ENCODE measurements at regions not wholly inside any gene's neighbourhood (a gene's known extent, or its start where the extent isn't known, plus 50 kb on each side); places are given as distances from the start of the nearest gene placed in this dataset.
"Not testable (repeated sequence)": the region's sequence is repeated elsewhere in the genome, so short reads cannot be mapped to it uniquely, and the experiment has no call there.

DNA sequence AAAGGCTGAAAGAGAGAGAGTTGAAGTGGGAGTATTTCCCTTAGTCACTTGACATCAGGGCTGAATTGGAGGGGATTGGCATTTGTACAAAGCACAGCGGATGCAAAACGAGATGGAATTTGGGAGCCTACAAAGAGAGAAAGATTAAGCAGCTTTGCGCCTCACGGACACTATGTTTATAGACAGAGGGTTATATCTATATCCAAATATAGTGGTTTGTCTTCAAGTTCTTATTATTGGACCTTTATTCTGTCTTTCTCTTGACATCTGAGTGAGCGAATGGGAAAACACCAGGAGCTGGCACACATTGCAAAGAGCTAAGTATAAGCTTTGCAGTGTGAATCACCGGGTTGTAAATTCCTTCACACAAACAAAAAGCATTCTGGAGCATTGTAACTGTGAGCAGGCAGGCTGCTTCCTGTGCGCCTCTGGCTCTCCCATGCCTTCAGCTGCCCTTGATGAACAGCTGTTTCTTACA lies 500.2 kb downstream of the STIM2 start:
- DNase-seq (ENCODE audit: low spot score): no peak

DNA sequence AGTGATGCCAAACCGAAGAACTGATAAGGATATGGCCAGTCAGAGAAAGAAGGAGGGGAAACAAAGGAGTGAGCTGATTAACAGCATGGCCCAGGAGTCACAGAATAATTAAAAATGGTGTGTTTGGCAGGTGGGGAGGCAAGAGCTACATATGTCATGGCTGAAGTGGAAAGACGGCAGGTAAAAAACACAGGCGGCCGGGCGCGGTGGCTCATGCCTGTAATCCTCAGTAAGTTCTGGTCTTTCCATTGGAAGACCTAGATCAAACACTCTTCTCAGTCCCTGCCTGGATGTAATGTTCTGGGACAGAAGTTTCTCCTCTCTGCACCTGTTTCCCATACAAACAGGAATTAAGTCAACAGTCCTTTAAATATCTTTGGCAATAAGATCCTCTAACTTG lies 503.9 kb downstream of the STIM2 start:
- no peak for DNase-seq (ENCODE audit: low spot score)

DNA sequence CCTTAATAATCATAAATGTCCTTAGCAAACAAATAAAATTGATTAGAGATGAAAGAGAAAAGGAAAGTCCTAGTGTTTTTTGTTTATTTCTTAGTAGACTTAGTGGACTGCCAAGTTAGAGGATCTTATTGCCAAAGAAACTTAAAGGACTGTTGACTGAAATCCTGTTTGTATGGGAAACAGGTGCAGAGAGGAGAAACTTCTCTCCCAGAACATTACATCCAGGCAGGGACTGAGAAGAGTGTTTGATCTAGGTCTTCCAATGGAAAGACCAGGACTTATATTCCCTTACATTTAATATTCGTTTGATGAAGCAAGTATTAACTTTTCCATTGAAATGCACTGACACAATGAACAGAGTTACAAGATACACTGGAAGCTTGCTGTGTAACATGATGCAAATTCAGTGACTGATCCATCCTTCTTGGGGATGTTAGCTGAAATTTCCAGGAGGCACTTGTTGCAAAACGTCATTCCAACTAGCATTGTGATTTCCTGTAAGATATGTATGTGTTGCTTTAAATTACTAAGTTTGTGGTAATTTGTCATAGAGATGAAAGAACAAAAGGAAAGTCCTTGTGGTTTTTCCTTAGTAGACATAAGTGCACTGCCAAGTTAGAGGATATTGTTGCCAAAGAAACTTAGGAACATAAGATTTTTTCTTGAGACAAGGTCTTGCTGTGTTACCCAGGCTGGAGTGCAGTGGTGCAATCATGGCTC lies 505.6 kb downstream of the STIM2 start:
- no peak for DNase-seq (ENCODE audit: low spot score)

DNA sequence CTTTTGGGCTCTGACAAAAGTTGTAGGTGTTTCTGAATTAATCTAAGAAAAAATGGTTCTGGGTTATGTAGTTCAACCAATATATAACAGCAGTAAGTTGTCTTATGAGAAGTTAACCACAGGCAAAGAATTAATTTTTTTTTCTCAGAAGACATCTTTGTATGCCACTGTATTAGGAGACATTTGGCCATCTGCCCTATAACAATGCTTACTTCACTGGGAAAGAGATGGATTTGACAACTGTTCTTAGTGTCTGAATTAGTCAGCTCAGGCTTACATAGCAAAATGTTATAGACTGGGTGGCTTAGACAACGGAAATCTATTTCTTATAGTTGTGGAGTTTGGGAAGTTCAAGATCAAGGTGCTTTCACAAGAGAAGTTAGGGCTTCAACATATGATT lies 508.1 kb downstream of the STIM2 start:
- DNase-seq (ENCODE audit: low spot score): no peak

DNA sequence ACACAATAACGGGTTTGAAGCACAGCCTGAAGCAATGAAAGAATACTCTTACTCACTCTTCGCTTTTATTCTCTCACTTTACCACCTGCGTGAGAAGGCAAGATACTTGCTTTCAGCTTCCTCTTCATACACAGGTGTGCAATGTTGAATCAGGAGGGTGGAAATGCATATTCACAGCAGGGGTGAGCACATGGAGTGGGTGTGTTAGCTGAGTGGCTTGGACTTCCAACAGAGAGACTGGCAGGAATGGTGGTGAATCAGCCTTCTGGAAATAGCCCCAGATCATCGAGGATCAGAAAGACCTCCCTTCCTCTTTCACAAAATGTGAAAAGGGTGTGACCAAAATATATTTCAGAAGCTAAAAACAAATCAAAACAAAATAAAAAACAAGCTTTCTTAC lies 521.2 kb downstream of the STIM2 start:
- no peak for DNase-seq (ENCODE audit: low spot score)

DNA sequence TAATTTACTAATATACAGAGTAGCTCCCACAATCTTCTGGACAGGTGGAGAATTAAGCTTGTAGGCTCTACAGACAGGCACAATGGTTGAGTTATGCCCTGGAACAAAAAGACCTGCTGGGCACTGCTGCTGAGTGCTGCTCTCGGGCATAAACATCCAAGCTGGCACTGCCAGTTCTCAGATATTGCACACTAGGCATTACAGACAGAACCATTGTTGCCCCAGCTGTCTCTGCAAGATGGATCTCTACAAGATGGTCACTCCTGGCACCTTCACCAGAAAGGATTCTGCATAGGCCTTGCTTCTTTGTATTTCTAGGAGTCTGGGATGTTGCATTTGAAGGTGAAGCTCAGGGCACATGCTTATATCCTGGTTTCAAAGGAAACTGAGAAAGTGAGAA lies 527.1 kb downstream of the STIM2 start:
- DNase-seq (ENCODE audit: low spot score): no peak

DNA sequence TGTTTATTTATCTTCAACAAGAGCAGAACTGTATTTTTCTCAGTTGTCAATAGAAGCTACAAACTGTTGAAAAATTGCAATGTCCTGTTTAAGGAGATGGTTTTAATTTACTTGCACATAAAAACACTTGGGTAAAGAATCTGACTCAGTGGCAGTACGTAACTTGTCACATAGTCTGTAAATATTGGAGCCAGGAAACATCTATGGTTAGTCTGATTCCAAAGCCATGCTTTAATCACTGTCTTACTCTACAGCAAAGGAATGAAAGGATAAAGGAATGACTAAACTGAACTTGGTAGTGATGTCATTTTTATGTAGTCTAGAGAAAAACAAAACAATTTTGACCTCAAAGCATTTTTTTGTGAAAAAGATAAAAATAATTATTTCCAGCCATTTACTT lies 537.2 kb downstream of the STIM2 start:
- peak; percentile 38 for DNase-seq (ENCODE audit: low spot score)

DNA sequence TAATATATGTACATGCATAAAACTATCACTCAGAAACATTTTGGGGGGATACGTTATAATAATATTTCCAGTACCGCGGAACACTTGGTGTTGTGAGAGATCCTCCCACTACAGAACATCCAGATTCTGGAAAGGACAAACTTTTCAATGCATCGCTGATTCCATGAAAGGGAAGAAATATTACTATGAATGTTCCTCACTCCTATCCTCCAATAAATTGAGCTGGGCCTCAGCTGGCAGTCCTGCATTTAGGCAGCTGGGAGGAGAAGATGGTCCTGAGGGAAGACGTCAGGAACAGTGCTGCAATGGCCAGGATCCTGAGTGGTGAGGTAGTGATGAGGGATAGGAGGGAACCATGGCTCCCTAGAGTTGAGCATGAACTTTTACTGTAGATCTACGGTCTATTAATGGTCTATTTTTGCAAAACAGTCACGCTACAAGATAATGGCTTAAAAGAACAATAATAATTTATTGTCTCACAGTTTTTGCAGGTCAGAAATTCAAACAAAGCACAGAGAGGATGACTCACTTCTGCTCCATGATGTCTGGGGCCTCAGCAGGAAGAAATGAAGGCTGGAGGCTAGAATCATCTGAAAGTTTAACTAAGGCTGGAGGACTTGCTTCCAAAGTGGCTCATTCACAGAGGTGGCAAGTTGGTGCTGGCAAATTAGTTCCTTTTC lies 538.1 kb downstream of the STIM2 start:
- DNase-seq (ENCODE audit: low spot score): peak; percentile 47

DNA sequence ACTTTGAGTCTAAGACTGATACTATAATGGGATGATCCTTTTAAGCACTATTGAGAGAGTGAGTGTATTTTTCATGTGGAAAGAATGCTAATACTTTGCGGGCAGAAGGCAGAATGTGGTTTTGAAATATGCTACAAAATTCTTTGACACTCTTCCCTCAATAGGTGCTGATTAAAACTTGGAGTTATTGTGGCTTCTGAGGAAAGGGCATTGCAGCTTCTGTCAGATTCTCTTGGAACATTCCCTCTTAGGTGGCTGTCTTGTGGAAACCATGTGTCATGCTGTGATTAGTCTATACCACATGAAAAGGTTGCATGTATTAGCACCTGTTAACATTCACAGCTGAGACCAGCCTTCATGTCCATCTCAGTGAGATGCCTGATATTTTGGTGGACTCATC lies 547.0 kb downstream of the STIM2 start:
- no peak for DNase-seq (ENCODE audit: low spot score)

DNA sequence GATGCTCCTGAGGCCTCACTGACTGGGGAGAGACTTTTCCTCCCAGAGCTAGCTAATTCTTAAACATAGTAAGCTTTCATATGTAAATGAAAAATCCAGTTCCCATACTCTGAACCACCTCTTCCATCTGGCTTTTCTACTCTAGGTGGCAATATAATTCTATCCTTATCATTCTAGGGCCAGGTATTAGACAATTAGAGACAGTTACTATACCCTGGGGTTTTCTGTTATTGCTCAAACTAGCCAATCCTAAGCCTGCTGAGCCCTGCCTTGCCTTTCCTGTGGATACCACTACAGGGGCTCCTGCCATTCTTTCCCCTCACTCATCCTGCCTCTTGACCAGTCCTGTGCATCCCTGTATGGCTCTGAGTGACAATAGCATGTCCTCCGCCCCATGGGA lies 552.0 kb downstream of the STIM2 start:
- no peak for DNase-seq (ENCODE audit: low spot score)

DNA sequence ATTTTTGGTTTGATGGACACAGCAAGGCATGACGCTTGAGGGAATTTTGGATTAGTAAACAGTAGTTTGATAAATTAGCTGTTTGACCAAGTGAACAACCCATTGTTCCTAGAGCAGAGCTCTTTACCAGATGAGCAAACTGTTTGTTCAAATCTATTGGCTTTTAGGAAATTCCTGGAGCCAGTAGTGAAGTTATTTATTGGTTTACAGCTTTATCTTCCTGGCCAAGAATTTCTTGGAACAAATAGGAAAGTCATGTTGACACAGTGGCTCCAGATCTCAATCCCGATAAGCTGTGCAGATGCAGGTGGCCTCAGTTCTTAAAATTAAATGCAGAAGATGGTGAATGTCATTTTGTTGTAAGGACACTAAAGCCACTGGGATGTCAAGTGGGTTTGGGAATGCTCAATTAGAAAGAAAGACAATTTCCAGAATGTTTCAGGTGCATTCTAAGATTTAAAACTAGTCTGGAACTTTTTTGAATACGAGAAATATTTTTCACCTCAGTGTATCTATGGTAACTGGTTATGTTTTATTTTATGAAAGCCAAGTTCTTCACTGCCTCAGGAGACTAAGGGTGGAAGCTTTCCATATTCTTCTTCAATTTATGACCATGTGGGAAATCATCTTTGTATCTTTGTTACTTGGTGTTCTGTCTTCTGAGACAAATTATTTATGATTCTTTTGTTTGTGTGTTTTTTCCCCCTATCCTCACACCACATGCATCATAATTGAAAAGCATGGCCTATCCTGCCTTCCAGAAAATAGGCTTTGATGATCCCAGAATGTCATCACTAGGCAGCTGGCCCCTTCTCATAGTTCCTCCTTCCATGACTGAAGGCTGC lies 554.5 kb downstream of the STIM2 start:
- no peak for DNase-seq (ENCODE audit: low spot score)

DNA sequence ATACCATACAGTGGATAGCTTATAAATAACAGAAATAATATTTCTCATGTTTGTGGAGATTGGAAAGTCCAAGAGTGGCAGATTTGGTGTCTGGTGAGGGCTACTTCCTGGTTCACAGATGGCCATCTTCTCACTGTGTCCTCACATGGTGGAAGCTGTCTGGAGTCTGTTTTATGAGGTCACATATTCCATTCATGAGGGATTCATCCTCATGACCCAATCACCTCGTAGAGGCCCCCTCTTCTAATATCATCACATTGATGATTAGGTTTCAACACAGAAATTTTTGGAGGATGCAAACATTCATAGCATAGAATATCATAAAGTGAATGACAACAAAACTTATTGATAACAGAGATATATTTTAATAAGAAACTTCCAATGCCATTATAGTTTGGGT lies 568.0 kb downstream of the STIM2 start:
- no peak for DNase-seq (ENCODE audit: low spot score)

DNA sequence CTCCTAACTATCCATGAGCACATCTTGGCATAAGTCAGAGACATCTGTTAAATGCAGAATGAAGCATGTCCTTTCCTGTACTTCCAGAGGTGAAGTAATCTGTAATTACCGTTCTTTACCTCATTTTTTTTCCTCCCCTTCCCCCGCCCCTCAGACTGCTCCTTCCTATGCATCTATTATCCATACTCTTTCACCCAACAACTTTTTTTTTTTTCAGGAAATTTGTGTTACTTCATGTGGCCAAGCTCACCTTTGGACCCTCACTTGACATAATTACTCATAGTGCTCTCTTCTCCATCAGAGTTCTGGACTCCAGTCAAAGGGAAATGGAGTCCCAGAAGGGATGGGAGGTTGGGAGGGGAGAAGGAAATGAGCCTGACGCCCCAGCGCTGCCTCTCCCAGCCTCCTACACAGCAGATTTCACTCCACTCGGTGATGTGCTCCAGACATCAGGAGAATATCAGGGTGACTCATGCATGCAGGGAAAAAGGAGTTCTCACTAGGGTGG lies 568.8 kb downstream of the STIM2 start:
- DNase-seq (ENCODE audit: low spot score): peak; percentile 12

DNA sequence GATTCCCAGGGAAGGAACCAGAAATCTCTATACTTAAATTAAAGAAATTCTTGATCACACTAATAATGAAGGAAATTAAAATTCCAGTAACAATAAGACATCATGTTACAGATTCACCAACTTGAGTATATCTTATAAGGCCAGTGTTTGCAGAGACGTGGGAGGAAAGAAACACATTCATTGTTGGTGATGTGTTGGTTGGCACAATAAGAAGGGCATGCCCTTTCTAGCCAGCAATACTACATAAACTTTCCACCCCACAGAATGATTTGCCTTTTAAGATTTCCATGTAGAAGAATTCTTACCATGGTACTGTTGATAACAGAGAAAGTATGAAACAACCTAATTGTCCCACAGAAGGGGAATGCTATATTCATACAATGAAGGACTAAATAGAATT lies 581.5 kb downstream of the STIM2 start:
- no peak for DNase-seq (ENCODE audit: low spot score)

DNA sequence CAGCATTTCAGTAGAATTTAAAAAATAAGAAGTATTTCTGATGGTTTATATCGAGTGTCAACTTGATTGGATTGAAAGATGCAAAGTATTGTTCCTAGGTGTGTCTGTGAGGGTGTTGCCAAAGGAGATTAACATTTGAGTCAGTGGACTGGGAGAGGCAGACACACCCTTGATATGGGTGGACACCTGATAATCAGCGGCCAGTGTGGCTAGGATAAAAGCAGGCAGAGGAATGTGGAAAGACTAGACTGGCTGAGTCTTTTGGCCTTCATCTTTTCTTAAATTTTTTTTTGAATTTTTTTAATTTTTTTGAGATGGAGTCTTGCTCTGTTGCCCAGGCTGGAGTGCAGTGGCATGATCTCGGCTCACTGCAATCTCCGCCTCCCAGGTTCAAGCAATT lies 582.0 kb downstream of the STIM2 start:
- DNase-seq (ENCODE audit: low spot score): not testable (repeated sequence)

DNA sequence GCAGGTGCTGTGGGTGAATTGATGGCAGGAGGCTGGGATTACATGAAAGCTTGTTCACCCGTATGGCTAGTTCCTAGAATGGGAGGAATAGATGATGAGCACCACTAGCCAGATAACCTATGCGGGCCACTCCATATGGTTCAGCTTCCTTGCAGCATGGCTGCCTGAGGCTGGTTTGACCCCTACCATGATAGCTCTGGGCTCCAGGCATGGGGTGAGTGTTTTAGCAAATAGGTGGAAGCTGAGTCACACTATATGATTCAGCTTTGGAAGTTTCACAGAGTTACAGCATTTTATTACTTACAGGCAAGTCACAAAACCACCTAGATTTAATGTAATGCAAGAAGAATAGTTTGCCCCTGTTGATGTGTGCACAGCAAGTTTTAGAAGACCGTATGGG lies 603.2 kb downstream of the STIM2 start:
- no peak for DNase-seq (ENCODE audit: low spot score)

DNA sequence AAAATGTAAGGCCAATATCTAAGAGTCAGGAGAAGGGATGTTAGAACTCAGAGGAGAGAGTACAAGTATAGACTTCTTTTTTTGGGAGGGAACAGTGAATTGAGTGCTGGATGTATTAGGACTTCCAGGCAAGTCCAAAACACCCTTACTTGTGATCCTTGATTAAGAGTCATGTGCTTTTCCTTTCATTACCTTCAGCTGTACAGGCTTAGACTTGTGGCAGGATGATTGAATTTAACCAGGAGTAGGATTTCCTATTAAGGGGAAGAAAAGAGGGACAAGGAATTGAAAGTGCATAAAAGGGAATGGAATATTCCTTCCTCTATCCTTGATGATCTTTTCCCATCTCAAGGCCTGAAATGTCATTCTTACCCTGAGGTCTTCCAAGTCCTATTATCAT lies 606.7 kb downstream of the STIM2 start:
- DNase-seq (ENCODE audit: low spot score): no peak

DNA sequence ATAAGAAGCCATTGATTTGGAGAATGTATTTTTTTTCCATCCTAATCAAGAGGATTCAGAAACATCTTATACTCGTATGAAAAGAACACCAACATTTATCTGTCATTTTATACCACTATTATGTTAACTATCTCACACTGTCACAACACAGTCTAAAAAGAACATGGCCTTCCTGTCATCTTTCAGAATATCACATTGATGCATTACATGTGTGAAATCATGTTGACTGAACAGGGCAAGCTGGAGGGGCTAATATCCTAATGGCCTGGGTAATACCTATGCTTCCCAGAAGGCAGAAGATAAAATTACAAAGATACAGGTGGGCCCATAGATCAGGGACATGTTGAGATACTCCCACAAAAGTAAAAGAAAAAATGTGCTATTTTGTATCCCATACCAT lies 611.7 kb downstream of the STIM2 start:
- no peak for DNase-seq (ENCODE audit: low spot score)

DNA sequence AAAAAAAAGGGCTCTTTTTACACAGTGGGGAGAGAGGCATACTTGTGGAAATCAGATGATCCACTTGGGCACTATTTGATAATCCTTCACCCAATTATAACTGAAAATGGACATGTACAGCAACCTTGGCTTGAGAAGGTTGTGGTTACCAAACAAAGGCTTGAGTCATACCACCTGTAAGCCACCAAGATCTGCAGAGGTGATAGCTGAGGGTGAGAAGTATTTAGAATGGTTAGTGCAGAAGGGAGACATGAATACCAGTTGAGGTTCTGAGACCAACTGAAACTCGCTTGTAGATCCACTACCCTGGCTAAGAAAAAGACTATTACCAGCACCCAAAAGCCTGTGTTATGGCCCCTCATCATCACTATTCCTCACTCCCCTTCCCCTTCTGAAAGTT lies 614.0 kb downstream of the STIM2 start:
- no peak for DNase-seq (ENCODE audit: low spot score)

DNA sequence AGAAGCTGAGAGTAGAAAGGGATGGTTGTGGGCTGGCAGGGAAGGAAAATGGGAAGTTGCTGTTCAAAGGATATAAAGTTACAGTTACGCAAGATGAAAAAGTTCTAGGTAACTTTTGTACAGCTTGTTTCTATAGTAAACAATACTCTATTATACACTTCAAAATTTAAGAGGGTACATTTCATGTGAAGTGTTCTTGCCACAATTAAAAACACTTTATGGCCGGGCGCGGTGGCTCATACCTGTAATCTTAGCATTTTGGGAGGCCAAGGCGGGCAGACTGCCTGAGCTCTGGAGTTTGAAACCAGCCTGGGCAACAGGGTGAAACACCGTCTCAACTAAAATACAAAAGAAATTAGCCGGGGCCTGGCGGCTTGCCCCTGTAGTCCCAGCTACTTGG lies 623.6 kb downstream of the STIM2 start:
- DNase-seq (ENCODE audit: low spot score): no peak

DNA sequence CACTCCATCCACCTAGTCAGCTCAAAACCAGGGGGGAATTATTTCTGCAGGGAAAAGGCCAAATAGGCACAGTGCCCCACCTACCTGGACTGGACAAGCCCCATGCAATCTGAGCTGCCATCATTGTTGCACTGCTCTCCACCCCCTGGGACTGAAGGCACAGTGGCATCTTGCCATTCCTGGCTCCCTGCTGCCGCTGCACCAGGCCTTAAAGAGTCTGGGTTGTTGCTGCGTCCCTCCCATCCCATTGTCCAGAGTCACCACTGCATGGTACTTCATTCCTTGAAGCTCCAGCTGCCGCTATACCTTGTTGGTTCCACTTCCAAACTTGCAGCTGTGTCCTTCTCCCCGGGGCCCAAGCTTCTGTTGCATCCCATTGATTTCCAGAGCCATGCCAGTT lies 629.7 kb downstream of the STIM2 start:
- no peak for DNase-seq (ENCODE audit: low spot score)

DNA sequence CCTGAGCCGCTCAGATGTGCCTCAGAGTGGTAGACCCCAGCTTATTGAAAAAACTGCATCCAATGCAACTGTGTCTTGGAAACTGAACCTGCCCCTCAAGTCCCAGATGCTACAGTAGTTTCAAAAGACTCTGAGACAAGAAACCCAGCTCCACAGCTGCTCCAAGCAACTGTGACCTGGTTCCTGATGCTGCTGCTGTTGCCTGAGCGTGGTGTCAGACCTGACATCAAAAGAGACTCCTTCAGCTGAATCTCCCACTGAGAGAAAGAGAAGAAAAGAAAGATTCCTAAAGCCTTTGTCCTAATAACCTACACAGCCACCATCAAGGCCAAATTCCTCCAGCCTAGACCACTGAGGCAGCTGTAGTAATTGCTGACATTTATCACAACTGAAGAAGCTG lies 630.1 kb downstream of the STIM2 start:
- no peak for DNase-seq (ENCODE audit: low spot score)

DNA sequence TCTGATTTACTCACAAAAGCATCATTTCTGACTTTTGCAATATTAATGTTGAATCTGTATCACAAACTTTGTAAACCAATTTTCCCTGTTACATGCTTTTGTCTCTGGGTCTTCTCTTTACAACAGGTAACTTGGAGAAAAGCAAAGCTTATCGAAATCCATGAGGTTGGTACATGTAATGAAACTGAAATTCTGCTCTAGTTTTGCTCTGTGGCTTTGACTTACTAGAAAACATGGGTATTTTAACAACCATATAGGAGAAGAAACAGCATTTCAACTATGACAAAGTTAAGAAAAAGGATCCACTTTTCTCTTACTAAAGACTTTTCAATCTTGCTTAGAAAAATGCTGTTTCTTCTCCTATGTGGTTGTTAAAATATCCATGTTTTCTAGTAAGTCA lies 645.8 kb downstream of the STIM2 start:
- DNase-seq (ENCODE audit: low spot score): no peak

All from kidney capillary endothelial cell (primary cell).